SU-DHL-6 (cell line): ENCODE measurements at regions not wholly inside any gene's neighbourhood (a gene's known extent, or its start where the extent isn't known, plus 50 kb on each side); places are given as distances from the start of the nearest gene placed in this dataset.

ENCODE experiments used
- H2AFZ ChIP-seq: fragments of 200-600 bp; sonication (generic); 2 replicates; pipeline ENCODE4 v1.6.1; 2014; ENCODE audit warnings: low read depth, mild to moderate bottlenecking, moderate library complexity, mixed read lengths, antibody characterized with exemption, low read length; ENCODE audit not compliant: severe bottlenecking
- H3F3A ChIP-seq: fragments of 200-600 bp; shearing (Covaris generic); 2 replicates; pipeline ENCODE4 v1.6.0; 2016; ENCODE audit warnings: antibody characterized with exemption, mild to moderate bottlenecking; ENCODE audit not compliant: insufficient read depth
- H3K27ac ChIP-seq: fragments of 200-600 bp; sonication (generic); 2 replicates; pipeline ENCODE4 v1.5.1; 2016; ENCODE audit warnings: low read depth, mild to moderate bottlenecking, low read length, moderate library complexity, mixed read lengths
- H3K27me3 ChIP-seq: fragments of 200-600 bp; sonication (generic), shearing (Covaris generic); 2 replicates; pipeline ENCODE4 v1.6.0; 2014; ENCODE audit warnings: mild to moderate bottlenecking, low read length
- H3K36me3 ChIP-seq: fragments of 200-600 bp; sonication (generic); 2 replicates; pipeline ENCODE4 v1.6.1; 2014; ENCODE audit warnings: mild to moderate bottlenecking, low read length, mixed read lengths
- H3K4me2 ChIP-seq: fragments of 300-600, 200-600 bp; shearing (Covaris generic), sonication (generic); 2 replicates; pipeline ENCODE4 v1.6.0; 2014; ENCODE audit warnings: low read length, low read depth, mild to moderate bottlenecking; ENCODE audit not compliant: poor library complexity, severe bottlenecking
- H3K4me3 ChIP-seq: fragments of 200-600 bp; sonication (generic); 2 replicates; pipeline ENCODE4 v1.5.1; 2014; ENCODE audit warnings: antibody characterized with exemption, low read length, mild to moderate bottlenecking, mixed read lengths; ENCODE audit not compliant: insufficient read depth, poor library complexity, severe bottlenecking
- H3K79me2 ChIP-seq: fragments of 200-600 bp; sonication (generic); 2 replicates; pipeline ENCODE4 v1.6.1; 2014; ENCODE audit warnings: mild to moderate bottlenecking, low read length, moderate library complexity; ENCODE audit not compliant: insufficient read depth
- H3K9ac ChIP-seq: fragments of 200-600 bp; sonication (generic); 2 replicates; pipeline ENCODE4 v1.7.0; 2014; ENCODE audit warnings: mild to moderate bottlenecking, low read length
- H3K9me2 ChIP-seq: fragments of 200-600 bp; sonication (generic); replicated peaks from 2 replicates; pipeline ENCODE4 v1.6.1; 2014; ENCODE audit warnings: low read length; ENCODE audit not compliant: insufficient read depth
- H3K9me3 ChIP-seq: fragments of 200-600 bp; sonication (generic); 2 replicates; pipeline ENCODE4 v1.6.1; 2014; ENCODE audit warnings: low read length, mixed read lengths; ENCODE audit not compliant: insufficient read depth
- H4K20me1 ChIP-seq: fragments of 200-600 bp; sonication (generic); 2 replicates; pipeline ENCODE4 v1.6.1; 2014; ENCODE audit warnings: low read depth, mild to moderate bottlenecking, antibody characterized with exemption, low read length, moderate library complexity, mixed read lengths
- CTCF ChIP-seq: fragments of 200-600 bp; sonication (generic); IDR thresholded peaks from one replicate; pipeline ENCODE4 v1.5.1; 2017; ENCODE audit warnings: antibody characterized with exemption, mild to moderate bottlenecking, low read length, moderate library complexity; ENCODE audit not compliant: insufficient read depth, poor library complexity, severe bottlenecking
- EZH2phosphoT487 ChIP-seq: fragments of 200-600 bp; sonication (generic), shearing (Covaris generic); conservative IDR thresholded peaks from 2 replicates; pipeline ENCODE4 v1.6.1; 2018; ENCODE audit warnings: mild to moderate bottlenecking, antibody characterized with exemption, low read length, moderate library complexity, mixed read lengths

GRCh38 chr4:164177153-164177552 is 576.8 kb upstream of the SMIM31 start:
- no peak for TF ChIP-seq EZH2phosphoT487
- TF ChIP-seq CTCF = no peak
- Histone ChIP-seq H3K4me2 (no peak overlapping the region), H3K36me3 (no peaks in the 10 kb centered on the region), H3K9me3 (no peaks in the 10 kb centered on the region), H3F3A (no peaks in the 10 kb centered on the region), H3K27ac (no peak overlapping the region), H3K27me3 (no peaks in the 10 kb centered on the region), H3K79me2 (no peaks in the 10 kb centered on the region), H4K20me1 (no peaks in the 10 kb centered on the region; the same call in 1 of the 2 replicates), H3K9me2 (no peaks in the 10 kb centered on the region), H2AFZ (no peak overlapping the region), H3K9ac (no peak overlapping the region), H3K4me3 (no peak overlapping the region)

- TF ChIP-seq CTCF (no peak), EZH2phosphoT487 (no peak)
- H3K4me2 ChIP-seq = no peak overlapping the region
These were observed 576.2 kb upstream of the SMIM31 start for GRCh38 chr4:164177753-164178152.

GRCh38 chr4:164188236-164188635 is 565.7 kb upstream of the SMIM31 start:
- H3K4me2 ChIP-seq = no peak overlapping the region
- H3K27me3 ChIP-seq = no peaks in the 10 kb centered on the region
- H3F3A ChIP-seq = no peaks in the 10 kb centered on the region
- no peak overlapping the region for H3K9ac ChIP-seq
- H2AFZ ChIP-seq = no peak overlapping the region
- H3K4me3 ChIP-seq = no peak overlapping the region
- H4K20me1 ChIP-seq = no peaks in the 10 kb centered on the region
- H3K27ac ChIP-seq = no peak overlapping the region
- H3K9me2 ChIP-seq = no peaks in the 10 kb centered on the region
- H3K9me3 ChIP-seq = no peaks in the 10 kb centered on the region
- no peaks in the 10 kb centered on the region for H3K36me3 ChIP-seq
- H3K79me2 ChIP-seq = no peaks in the 10 kb centered on the region
- TF ChIP-seq EZH2phosphoT487 (no peak), CTCF (no peak)

More at GRCh38 chr4:164177753-164178152, 576.2 kb upstream of the SMIM31 start:
- no peaks in the 10 kb centered on the region for H3K79me2 ChIP-seq
- H3K9me3 ChIP-seq = no peaks in the 10 kb centered on the region
- no peaks in the 10 kb centered on the region for H3F3A ChIP-seq
- H4K20me1 ChIP-seq = no peaks in the 10 kb centered on the region; the same call in 1 of the 2 replicates
- H3K4me3 ChIP-seq = no peak overlapping the region
- no peaks in the 10 kb centered on the region for H3K27me3 ChIP-seq
- H3K27ac ChIP-seq = no peak overlapping the region
- no peaks in the 10 kb centered on the region for H3K36me3 ChIP-seq
- no peak overlapping the region for H3K9ac ChIP-seq
- no peak overlapping the region for H2AFZ ChIP-seq
- H3K9me2 ChIP-seq = no peaks in the 10 kb centered on the region

GRCh38 chr4:164192844-164193243 is 561.1 kb upstream of the SMIM31 start:
- H3F3A ChIP-seq = no peaks in the 10 kb centered on the region
- H4K20me1 ChIP-seq = no peaks in the 10 kb centered on the region
- no peak overlapping the region for H3K27ac ChIP-seq
- H3K9ac ChIP-seq = no peak overlapping the region
- no peaks in the 10 kb centered on the region for H3K79me2 ChIP-seq
- no peaks in the 10 kb centered on the region for H3K36me3 ChIP-seq
- no peak overlapping the region for H3K4me3 ChIP-seq
- TF ChIP-seq CTCF (no peak), EZH2phosphoT487 (no peak)
- no peak overlapping the region for H2AFZ ChIP-seq
- H3K27me3 ChIP-seq = no peaks in the 10 kb centered on the region; the same call in 1 of the 2 replicates
- no peaks in the 10 kb centered on the region for H3K9me3 ChIP-seq
- no peak overlapping the region for H3K4me2 ChIP-seq
- H3K9me2 ChIP-seq = no peaks in the 10 kb centered on the region
